CD4-positive, alpha-beta T cell (primary cell): ENCODE measurements at regions not wholly inside any gene's neighbourhood (a gene's known extent, or its start where the extent isn't known, plus 50 kb on each side); places are given as distances from the start of the nearest gene placed in this dataset.

Experiments used
- ATAC-seq: fragments of 200-7000 bp; cut with Tn5 transposase; one replicate; pipeline ENCODE4 v1.10.0; 2022; ENCODE audit warnings: mild to moderate bottlenecking; ENCODE audit not compliant: poor library complexity
- CTCF ChIA-PET: fragments of 350-600 bp; sonication (Branson Sonifier 250); formaldehyde crosslinking; loops from one replicate; lab custom pipeline; 2021; ENCODE audit warnings: antibody characterized with exemption, inconsistent platforms; lab: Charles Lee
- POLR2A ChIA-PET: fragments of 350-600 bp; sonication (Branson Sonifier 250); formaldehyde crosslinking; loops from one replicate; lab custom pipeline; 2021; ENCODE audit warnings: antibody characterized with exemption, inconsistent platforms; lab: Charles Lee
- DNase-seq, 14 experiments: peaks; one replicate each; pipeline ENCODE4 v3.0.0-alpha.2; 2013 to 2020; ENCODE audit warnings: mixed read lengths in 2 of 14
- H3K27ac ChIP-seq, 2 donors: one replicate each; pipeline versions ENCODE4 v1.5.1 to v1.7.0; 2013; ENCODE audit warnings: low read length in 2 of 2, low read depth in 1 of 2, mild to moderate bottlenecking in 1 of 2
- H3K27me3 ChIP-seq, 2 experiments: 1 replicate in 1 of 2; 2 replicates in 1 of 2; pipeline versions ENCODE4 v1.6.1 to v1.7.0; 2013; ENCODE audit warnings: low read length in 2 of 2, control low read depth in 1 of 2, mild to moderate bottlenecking in 1 of 2, moderate library complexity in 1 of 2; ENCODE audit not compliant: insufficient read depth in 2 of 2, control insufficient read depth in 1 of 2
- H3K36me3 ChIP-seq: one replicate; pipeline ENCODE4 v1.6.1; 2013; ENCODE audit warnings: low read length, control low read depth; ENCODE audit not compliant: insufficient read depth
- H3K4me1 ChIP-seq: one replicate; pipeline ENCODE4 v1.6.1; 2013; ENCODE audit warnings: low read length, control low read depth; ENCODE audit not compliant: insufficient read depth
- H3K4me3 ChIP-seq: one replicate; pipeline ENCODE4 v1.5.1; 2013; ENCODE audit warnings: mild to moderate bottlenecking, low read length, moderate library complexity
- H3K9me3 ChIP-seq, 2 experiments: 1 replicate in 1 of 2; 2 replicates in 1 of 2; pipeline versions ENCODE4 v1.6.1 to v1.7.0; 2013; ENCODE audit warnings: low read length in 2 of 2, mild to moderate bottlenecking in 2 of 2, control low read depth in 1 of 2, moderate library complexity in 1 of 2; ENCODE audit not compliant: control insufficient read depth in 1 of 2, insufficient read depth in 1 of 2
- H3K27ac Mint-ChIP-seq: one replicate; pipeline ENCODE4 v1.8.0; 2020; ENCODE audit warnings: mixed read lengths
- H3K27me3 Mint-ChIP-seq: one replicate; pipeline ENCODE4 v1.8.0; 2021; ENCODE audit warnings: mixed read lengths
- H3K36me3 Mint-ChIP-seq: one replicate; pipeline ENCODE4 v1.8.0; 2021; ENCODE audit warnings: low read depth, mixed read lengths
- H3K4me1 Mint-ChIP-seq: one replicate; pipeline ENCODE4 v1.8.0; 2021; ENCODE audit warnings: low read depth, mixed read lengths
- H3K4me3 Mint-ChIP-seq: one replicate; pipeline ENCODE4 v1.8.0; 2020; ENCODE audit warnings: mild to moderate bottlenecking, mixed read lengths
- H3K9me3 Mint-ChIP-seq: one replicate; pipeline ENCODE4 v1.8.0; 2020; ENCODE audit warnings: mixed read lengths
- intact Hi-C, 2 experiments: fragments of 100-400 bp; cut with DNase I in 1 of 2; cut with micrococcal nuclease in 1 of 2; formaldehyde crosslinking; loops; one replicate each; pipeline versions ENCODE4 v1.15.1 to v1.9.0; 2023 to 2025; cut with DNase I, micrococcal nuclease
- TF ChIP-seq, protein P1 (sequence below): fragments of 200-600 bp; IDR thresholded peaks from one replicate; pipeline ENCODE4 v1.8.0; 2022; ENCODE audit warnings: antibody characterized with exemption, mild to moderate bottlenecking

DNA sequence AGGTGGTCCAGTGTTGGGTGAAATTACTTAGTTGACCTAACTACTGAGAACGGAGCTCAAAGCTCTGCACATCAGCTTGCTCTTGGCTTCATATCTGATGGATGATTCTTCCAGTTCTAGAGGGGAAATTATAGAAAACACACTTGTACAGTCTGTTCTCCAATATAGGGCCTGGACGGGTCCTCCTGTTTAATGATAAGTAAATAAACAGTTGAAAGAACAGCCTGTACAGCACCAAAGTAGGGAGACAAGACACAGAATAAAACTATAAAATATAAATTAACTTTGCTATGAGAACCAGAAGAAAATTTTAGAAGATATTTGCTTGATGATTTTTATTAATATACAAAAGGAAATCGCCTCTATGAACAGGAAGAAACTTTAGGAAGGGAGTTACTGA, 271.7 kb downstream of the STK31 start:
- POLR2A ChIA-PET, result no interaction called here
- intact Hi-C loops, result no loop called here
- Mint-ChIP-seq H3K27me3 (peaks cover 23% of the 10 kb centered on the region), H3K4me3 (no peak overlapping the region), H3K9me3 (peaks cover 9% of the 10 kb centered on the region), H3K27ac (no peak overlapping the region), H3K4me1 (no peaks in the 10 kb centered on the region), H3K36me3 (no peaks in the 10 kb centered on the region)
- H3K27me3 ChIP-seq, result peaks cover 4 to 10% of the 10 kb centered on the region in 2 experiments
- H3K4me3 ChIP-seq, result no peak overlapping the region
- H3K36me3 ChIP-seq, result no peaks in the 10 kb centered on the region
- no peak overlapping the region for H3K27ac ChIP-seq
- H3K9me3 ChIP-seq, result peaks cover 9 to 10% of the 10 kb centered on the region in 2 experiments
- DNase-seq (no peak), ATAC-seq (no peak)
- TF ChIP-seq, protein P1, sequence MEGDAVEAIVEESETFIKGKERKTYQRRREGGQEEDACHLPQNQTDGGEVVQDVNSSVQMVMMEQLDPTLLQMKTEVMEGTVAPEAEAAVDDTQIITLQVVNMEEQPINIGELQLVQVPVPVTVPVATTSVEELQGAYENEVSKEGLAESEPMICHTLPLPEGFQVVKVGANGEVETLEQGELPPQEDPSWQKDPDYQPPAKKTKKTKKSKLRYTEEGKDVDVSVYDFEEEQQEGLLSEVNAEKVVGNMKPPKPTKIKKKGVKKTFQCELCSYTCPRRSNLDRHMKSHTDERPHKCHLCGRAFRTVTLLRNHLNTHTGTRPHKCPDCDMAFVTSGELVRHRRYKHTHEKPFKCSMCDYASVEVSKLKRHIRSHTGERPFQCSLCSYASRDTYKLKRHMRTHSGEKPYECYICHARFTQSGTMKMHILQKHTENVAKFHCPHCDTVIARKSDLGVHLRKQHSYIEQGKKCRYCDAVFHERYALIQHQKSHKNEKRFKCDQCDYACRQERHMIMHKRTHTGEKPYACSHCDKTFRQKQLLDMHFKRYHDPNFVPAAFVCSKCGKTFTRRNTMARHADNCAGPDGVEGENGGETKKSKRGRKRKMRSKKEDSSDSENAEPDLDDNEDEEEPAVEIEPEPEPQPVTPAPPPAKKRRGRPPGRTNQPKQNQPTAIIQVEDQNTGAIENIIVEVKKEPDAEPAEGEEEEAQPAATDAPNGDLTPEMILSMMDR, result no peak
- CTCF ChIA-PET, result no interaction called here
- no peaks in the 10 kb centered on the region for H3K4me1 ChIP-seq

DNA sequence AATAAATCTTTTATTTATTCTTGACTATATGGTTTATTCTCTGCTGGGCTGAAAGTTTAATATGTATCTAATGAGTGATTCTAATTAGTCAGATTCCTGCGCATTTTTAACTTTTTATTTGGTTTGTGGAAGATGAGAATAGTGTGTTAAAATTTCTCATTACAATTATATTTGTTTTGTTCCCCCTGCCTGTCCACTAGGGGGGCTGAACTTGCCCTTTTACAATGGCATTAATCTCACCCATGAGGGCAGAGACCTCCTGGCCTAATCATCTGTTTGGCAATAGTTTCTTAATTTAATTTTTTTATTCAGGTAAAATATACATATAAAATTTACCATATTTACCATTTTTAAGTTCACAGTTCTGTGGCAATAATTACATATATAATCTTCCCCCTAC, 278.5 kb upstream of the NPY start:
- no peak overlapping the region for H3K27ac ChIP-seq
- Mint-ChIP-seq H3K4me3 (no peak overlapping the region), H3K27me3 (peaks cover 23% of the 10 kb centered on the region), H3K36me3 (no peaks in the 10 kb centered on the region), H3K9me3 (peaks cover 12% of the 10 kb centered on the region), H3K27ac (no peak overlapping the region), H3K4me1 (no peaks in the 10 kb centered on the region)
- CTCF ChIA-PET, result no interaction called here
- no peaks in the 10 kb centered on the region for H3K36me3 ChIP-seq
- POLR2A ChIA-PET, result no interaction called here
- no peaks in the 10 kb centered on the region for H3K9me3 ChIP-seq
- intact Hi-C loops, result no loop called here
- no peaks in the 10 kb centered on the region for H3K4me1 ChIP-seq
- no peaks in the 10 kb centered on the region for H3K27me3 ChIP-seq
- ATAC-seq (no peak), DNase-seq (no peak)
- TF ChIP-seq, protein P1, result no peak
- H3K4me3 ChIP-seq, result no peak overlapping the region

DNA sequence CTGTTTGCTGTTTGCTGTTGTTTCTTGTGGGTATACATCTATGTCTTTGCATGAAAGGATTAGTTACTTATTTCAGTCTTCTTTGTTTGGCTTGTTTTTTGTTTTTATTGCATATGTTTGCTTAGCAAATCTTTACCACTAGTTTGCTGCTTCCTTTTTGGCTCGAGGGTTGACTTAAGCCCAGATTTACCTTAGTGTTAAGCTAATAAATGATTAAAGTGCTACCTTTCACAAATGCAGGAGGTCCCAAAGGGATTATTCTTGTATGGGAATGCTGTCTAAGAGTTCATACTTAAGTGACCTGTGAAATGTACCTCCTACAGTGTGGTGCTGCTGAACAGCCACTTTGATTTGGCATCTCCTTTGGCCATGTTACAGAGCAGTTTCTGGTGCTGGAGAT, 273.5 kb upstream of the NPY start:
- Histone ChIP-seq H3K36me3 (no peaks in the 10 kb centered on the region), H3K9me3 (peaks cover 0 to 8% of the 10 kb centered on the region in 2 experiments), H3K4me3 (no peak overlapping the region), H3K27ac (no peak overlapping the region), H3K27me3 (no peaks in the 10 kb centered on the region), H3K4me1 (no peaks in the 10 kb centered on the region)
- Mint-ChIP-seq H3K4me3 (no peak overlapping the region), H3K9me3 (peaks cover 13% of the 10 kb centered on the region), H3K4me1 (no peaks in the 10 kb centered on the region), H3K27me3 (peaks cover 31% of the 10 kb centered on the region), H3K36me3 (no peaks in the 10 kb centered on the region), H3K27ac (no peak overlapping the region)
- ATAC-seq (no peak), DNase-seq (no peak)
- CTCF ChIA-PET, result no interaction called here
- intact Hi-C loops, result no loop called here
- TF ChIP-seq, protein P1, result no peak
- POLR2A ChIA-PET, result no interaction called here
